ENCODE measurements at regions not wholly inside any gene's neighbourhood (a gene's known extent, or its start where the extent isn't known, plus 50 kb on each side); places are given as distances from the start of the nearest gene placed in this dataset.

DNA sequence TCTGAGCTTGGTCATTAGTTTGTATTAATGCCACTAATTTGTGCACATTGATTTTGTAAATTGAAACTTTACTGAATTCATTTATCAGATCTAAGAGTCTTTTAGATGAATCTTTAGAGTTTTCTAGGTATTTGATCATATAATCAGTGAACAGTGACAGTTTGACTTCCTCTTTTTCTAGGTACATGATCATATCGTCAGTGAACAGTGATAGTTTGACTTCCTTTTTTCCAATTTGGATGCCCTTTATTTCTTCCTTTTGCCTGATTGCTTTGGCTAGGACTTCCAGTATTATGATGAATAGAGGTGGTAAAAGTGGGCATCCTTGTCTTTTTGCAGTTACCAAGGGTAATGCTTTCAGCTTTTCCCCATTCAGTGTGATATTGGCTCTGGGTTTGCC, 421.4 kb upstream of the CPXCR1 start:
- no peak overlapping the region for H3K27ac Mint-ChIP-seq
- no peaks in the 10 kb centered on the region for H3K4me1 Mint-ChIP-seq (ENCODE audit: low read depth)
- H3K27me3 Mint-ChIP-seq (ENCODE audit: low read depth) = no peaks in the 10 kb centered on the region
- no peak for DNase-seq
- H3K36me3 Mint-ChIP-seq (ENCODE audit: low read depth) = no peaks in the 10 kb centered on the region
- H3K4me3 Mint-ChIP-seq = no peak overlapping the region
- CTCF ChIA-PET = no interaction called here
- intact Hi-C loops (cut with micrococcal nuclease) = no loop called here
- no peaks in the 10 kb centered on the region for H3K9me3 Mint-ChIP-seq

DNA sequence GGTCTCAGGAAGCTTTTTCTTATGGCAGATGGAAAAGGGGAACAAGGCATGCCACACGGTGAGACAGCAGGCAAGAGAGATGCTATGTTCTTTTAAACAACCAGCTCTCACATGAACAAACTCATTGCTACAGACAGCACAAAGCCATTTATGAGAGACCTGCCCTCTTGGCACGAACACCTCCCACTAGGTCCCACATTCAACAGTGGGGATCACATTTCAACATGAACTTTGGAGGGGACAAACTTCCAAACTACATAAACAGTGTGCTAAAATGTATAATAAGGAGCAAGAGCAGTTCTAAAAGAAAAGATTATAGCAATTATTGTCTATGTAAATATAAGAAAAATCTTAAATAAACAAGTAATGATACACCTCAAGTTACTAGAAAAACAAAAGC, 391.8 kb upstream of the CPXCR1 start:
- CTCF ChIA-PET = no interaction called here
- H3K36me3 Mint-ChIP-seq (ENCODE audit: low read depth) = no peaks in the 10 kb centered on the region
- no peak overlapping the region for H3K4me3 Mint-ChIP-seq
- intact Hi-C loops (cut with micrococcal nuclease) = no loop called here
- DNase-seq = no peak
- no peaks in the 10 kb centered on the region for H3K9me3 Mint-ChIP-seq
- no peak overlapping the region for H3K27ac Mint-ChIP-seq
- no peaks in the 10 kb centered on the region for H3K4me1 Mint-ChIP-seq (ENCODE audit: low read depth)
- no peaks in the 10 kb centered on the region for H3K27me3 Mint-ChIP-seq (ENCODE audit: low read depth)

DNA sequence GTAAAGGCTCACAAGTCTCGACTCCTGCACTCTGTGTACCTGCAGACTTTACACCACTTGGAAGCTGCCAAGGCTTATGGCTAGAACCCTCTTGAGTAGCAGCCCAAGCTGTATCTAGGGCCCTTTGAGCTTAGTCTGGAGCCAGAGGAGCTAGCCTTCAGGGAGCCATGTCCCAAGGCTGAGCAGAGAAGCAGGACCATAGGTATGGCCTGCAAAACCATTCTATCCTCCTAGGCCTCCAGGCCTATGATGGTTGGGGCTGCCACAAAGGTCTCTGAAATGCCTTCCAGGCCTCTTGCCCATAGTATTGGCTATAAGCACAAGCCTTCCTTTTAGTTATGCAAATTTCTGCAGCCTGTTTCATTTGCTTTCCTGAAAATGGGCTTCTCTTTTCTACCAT, 380.7 kb upstream of the CPXCR1 start:
- Mint-ChIP-seq H3K9me3 (no peaks in the 10 kb centered on the region), H3K27me3 (ENCODE audit: low read depth) (no peaks in the 10 kb centered on the region), H3K36me3 (ENCODE audit: low read depth) (no peaks in the 10 kb centered on the region), H3K4me1 (ENCODE audit: low read depth) (no peaks in the 10 kb centered on the region), H3K27ac (no peak overlapping the region), H3K4me3 (no peak overlapping the region)
- CTCF ChIA-PET = no interaction called here
- intact Hi-C loops (cut with micrococcal nuclease) = no loop called here
- no peak for DNase-seq

DNA sequence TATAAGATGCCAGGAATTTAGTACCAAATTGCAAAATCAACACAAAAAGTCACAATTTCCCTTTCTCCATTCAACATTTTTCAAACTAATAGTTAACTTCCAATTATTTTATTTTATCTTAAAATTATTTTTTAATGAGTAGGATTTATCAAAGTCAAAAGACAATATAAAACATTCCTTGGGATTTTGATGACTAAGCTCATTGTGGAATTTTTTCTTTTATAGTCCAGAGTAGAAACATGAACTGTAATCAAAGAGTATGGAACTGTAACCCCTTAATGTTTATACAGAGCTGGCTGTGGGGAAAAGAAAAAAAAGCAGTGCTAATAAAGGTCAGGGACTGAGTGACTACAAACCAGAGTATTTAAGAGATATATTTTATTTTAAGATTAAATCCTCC, 368.6 kb upstream of the CPXCR1 start:
- H3K27ac Mint-ChIP-seq = no peak overlapping the region
- DNase-seq = no peak
- peaks cover 1% of the 10 kb centered on the region for H3K9me3 Mint-ChIP-seq
- CTCF ChIA-PET = no interaction called here
- no peaks in the 10 kb centered on the region for H3K4me1 Mint-ChIP-seq (ENCODE audit: low read depth)
- intact Hi-C loops (cut with micrococcal nuclease) = no loop called here
- no peaks in the 10 kb centered on the region for H3K36me3 Mint-ChIP-seq (ENCODE audit: low read depth)
- no peaks in the 10 kb centered on the region for H3K27me3 Mint-ChIP-seq (ENCODE audit: low read depth)
- no peak overlapping the region for H3K4me3 Mint-ChIP-seq

DNA sequence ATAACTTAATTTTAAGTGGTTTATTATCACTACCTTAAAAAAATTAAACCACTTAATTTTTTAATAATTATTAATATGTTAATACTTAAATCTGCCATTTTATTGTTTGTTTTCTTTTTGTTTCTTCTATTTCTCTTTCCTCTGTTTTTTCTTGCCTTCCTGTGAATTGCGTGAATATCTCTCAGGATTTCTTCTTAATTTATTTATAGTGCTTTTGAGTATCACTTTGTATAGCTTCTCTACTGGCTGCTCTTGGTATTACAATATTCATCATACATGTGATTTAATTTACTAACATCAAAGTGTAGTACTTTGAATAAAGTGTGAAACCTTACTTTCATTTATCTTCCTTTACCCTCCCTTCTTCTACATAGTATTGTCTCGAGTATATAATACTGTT, 349.5 kb upstream of the CPXCR1 start:
- intact Hi-C loops (cut with micrococcal nuclease) = no loop called here
- Mint-ChIP-seq H3K4me1 (ENCODE audit: low read depth) (no peaks in the 10 kb centered on the region), H3K4me3 (no peak overlapping the region), H3K9me3 (no peaks in the 10 kb centered on the region), H3K27ac (no peak overlapping the region), H3K27me3 (ENCODE audit: low read depth) (no peaks in the 10 kb centered on the region), H3K36me3 (ENCODE audit: low read depth) (no peaks in the 10 kb centered on the region)
- no peak for DNase-seq
- CTCF ChIA-PET = no interaction called here

DNA sequence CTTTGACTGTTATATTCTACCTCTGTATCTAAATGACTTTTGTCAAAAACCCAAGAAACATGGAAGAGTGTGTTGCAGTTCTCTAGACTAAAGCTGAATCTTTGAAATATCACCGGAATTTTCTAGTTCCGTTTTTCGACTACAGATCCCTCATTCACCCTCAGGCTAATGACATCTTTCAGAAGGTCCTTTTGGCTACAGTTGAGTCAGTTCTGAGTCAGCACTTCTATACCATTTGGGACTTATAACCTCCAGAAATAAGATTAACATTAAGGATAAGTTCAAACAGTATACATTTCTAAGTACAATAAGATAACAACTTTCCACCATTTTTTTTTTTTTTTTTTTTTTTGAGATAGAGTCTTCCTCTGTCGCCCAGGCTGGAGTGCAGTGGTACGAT, 331.0 kb upstream of the CPXCR1 start:
- CTCF ChIA-PET = no interaction called here
- Mint-ChIP-seq H3K36me3 (ENCODE audit: low read depth) (no peaks in the 10 kb centered on the region), H3K27ac (no peak overlapping the region), H3K27me3 (ENCODE audit: low read depth) (no peaks in the 10 kb centered on the region), H3K9me3 (no peaks in the 10 kb centered on the region), H3K4me1 (ENCODE audit: low read depth) (no peaks in the 10 kb centered on the region), H3K4me3 (no peak overlapping the region)
- DNase-seq = no peak
- intact Hi-C loops (cut with micrococcal nuclease) = no loop called here

DNA sequence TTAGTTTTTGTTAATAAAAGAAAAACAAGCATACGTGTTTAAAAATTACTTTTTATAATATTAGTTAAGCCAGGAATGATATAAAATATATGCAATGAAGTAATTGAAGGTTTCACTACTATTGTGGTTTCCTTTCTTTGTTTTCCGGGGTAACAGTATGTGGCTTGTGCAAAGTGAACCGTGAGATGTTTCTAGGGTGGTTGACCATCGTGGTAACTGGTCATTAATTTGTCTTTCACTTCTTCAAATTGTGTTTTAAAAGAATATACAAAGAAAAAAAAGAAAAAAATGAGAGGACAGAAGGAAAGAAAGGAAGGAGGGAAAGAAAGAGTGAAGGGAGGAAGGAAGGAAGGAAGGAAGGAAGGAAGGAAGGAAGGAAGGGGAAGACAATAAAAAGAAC, 330.1 kb upstream of the CPXCR1 start:
- H3K27me3 Mint-ChIP-seq (ENCODE audit: low read depth) = no peaks in the 10 kb centered on the region
- H3K4me1 Mint-ChIP-seq (ENCODE audit: low read depth) = no peaks in the 10 kb centered on the region
- H3K9me3 Mint-ChIP-seq = no peaks in the 10 kb centered on the region
- no peak for DNase-seq
- no peak overlapping the region for H3K27ac Mint-ChIP-seq
- H3K4me3 Mint-ChIP-seq = no peak overlapping the region
- intact Hi-C loops (cut with micrococcal nuclease) = no loop called here
- H3K36me3 Mint-ChIP-seq (ENCODE audit: low read depth) = no peaks in the 10 kb centered on the region
- CTCF ChIA-PET = no interaction called here

DNA sequence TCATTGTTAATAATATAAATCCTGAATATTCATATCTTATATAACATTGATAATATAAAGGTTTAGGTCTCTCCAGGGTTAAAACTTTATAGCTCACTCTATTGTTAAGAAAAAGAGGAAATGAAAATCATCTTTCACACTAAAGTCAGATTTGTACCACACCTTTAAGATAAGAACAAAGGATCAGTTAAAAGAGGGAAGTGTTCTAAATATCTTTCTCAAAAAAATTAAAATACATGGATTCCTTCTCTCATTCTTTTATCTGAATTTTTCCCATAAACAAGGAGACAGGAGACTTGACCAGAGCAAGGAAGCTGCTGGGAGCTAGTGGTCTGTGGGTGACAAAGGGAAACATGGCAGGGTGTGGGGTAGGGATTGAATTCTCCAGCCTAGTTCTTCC, 323.0 kb upstream of the CPXCR1 start:
- Mint-ChIP-seq H3K4me1 (ENCODE audit: low read depth) (no peaks in the 10 kb centered on the region), H3K36me3 (ENCODE audit: low read depth) (no peaks in the 10 kb centered on the region), H3K27ac (no peak overlapping the region), H3K27me3 (ENCODE audit: low read depth) (no peaks in the 10 kb centered on the region), H3K9me3 (no peaks in the 10 kb centered on the region), H3K4me3 (no peak overlapping the region)
- CTCF ChIA-PET = no interaction called here
- DNase-seq = no peak
- intact Hi-C loops (cut with micrococcal nuclease) = no loop called here

DNA sequence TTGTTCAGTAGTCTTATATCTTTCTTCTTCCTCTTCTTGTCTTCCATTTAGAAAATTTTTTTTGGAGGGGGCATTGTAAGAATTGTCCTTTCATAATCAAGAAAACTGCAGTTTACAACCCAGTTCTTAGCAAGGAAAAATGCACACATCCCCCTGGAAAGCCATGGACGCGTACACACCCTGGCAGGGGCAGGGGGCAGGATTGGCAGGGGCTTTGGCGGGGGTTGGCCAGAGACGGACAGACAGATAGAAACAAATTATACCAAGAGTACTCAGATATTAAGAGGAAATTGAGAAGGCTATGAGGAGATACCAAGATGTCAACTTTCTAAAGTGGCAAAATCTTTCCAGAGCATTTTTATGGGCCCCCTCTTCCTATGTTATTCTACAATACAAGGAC, 322.5 kb upstream of the CPXCR1 start:
- no peaks in the 10 kb centered on the region for H3K36me3 Mint-ChIP-seq (ENCODE audit: low read depth)
- no peaks in the 10 kb centered on the region for H3K9me3 Mint-ChIP-seq
- no peaks in the 10 kb centered on the region for H3K4me1 Mint-ChIP-seq (ENCODE audit: low read depth)
- no peaks in the 10 kb centered on the region for H3K27me3 Mint-ChIP-seq (ENCODE audit: low read depth)
- H3K4me3 Mint-ChIP-seq = no peak overlapping the region
- CTCF ChIA-PET = no interaction called here
- H3K27ac Mint-ChIP-seq = no peak overlapping the region
- intact Hi-C loops (cut with micrococcal nuclease) = no loop called here
- DNase-seq = no peak

DNA sequence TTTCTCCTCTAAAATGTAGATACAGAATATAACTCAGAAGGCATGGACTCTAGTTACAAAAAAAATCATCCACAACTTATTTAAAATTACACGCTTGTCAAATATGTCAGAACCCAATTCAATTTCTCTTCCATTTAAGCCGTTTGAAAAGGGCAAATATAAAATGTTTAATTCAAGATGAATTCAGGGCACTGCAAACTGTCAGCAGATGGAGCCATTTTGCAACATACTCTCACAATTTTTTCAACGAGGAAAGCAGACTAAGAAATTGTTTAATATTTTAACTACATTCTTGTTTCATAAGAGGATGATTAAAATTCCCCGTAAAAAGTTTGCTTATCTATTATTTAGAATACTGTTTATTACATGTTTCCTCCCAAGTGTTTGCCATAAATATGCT, 321.3 kb upstream of the CPXCR1 start:
- no peak for DNase-seq
- Mint-ChIP-seq H3K4me3 (no peak overlapping the region), H3K36me3 (ENCODE audit: low read depth) (no peaks in the 10 kb centered on the region), H3K4me1 (ENCODE audit: low read depth) (no peaks in the 10 kb centered on the region), H3K27ac (no peak overlapping the region), H3K27me3 (ENCODE audit: low read depth) (no peaks in the 10 kb centered on the region), H3K9me3 (no peaks in the 10 kb centered on the region)
- CTCF ChIA-PET = no interaction called here
- intact Hi-C loops (cut with micrococcal nuclease) = no loop called here

DNA sequence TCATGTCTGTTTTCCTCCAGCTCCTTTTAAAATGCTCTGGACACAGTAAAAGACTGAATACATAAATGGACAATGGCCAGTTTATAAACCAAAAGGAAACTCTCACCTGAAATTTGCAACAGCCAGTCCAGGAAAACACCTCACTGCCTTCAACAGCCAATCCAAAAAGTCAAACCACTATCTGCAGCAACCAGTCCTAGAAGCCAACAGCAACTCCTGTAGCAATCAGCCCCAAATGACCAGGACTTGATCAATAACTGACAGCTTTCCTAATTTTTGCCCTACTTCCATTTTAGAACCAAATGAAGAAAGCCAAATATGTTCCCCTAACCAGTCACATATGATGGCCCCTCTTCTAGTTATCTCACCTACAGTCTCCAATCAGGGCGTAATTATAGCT, 309.5 kb upstream of the CPXCR1 start:
- H3K4me1 Mint-ChIP-seq (ENCODE audit: low read depth) = no peaks in the 10 kb centered on the region
- no peak overlapping the region for H3K27ac Mint-ChIP-seq
- H3K4me3 Mint-ChIP-seq = no peak overlapping the region
- peaks cover 3% of the 10 kb centered on the region for H3K9me3 Mint-ChIP-seq
- no peak for DNase-seq
- no peaks in the 10 kb centered on the region for H3K27me3 Mint-ChIP-seq (ENCODE audit: low read depth)
- intact Hi-C loops (cut with micrococcal nuclease) = no loop called here
- CTCF ChIA-PET = no interaction called here
- no peaks in the 10 kb centered on the region for H3K36me3 Mint-ChIP-seq (ENCODE audit: low read depth)

DNA sequence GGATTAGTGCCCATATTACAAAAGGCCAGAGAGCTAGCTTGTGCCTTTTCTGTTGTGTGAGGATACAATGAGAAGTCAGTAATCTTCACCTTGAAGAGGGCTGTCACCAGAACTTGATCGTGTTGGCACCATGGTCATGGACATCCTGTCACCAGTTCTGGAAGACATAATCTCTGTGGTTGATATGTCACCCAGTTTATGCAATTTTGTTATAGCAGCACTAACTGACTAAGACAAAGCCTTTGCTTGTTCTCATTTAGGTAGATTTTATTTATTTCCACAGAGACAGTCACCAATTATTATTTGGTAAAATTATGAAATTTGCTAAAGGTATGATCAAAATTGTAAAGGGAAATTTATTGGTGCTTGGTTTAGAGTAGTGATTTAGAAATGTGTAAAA, 308.8 kb upstream of the CPXCR1 start:
- H3K27ac Mint-ChIP-seq = no peak overlapping the region
- H3K9me3 Mint-ChIP-seq = peaks cover 3% of the 10 kb centered on the region
- no peaks in the 10 kb centered on the region for H3K36me3 Mint-ChIP-seq (ENCODE audit: low read depth)
- H3K4me3 Mint-ChIP-seq = no peak overlapping the region
- no peaks in the 10 kb centered on the region for H3K27me3 Mint-ChIP-seq (ENCODE audit: low read depth)
- intact Hi-C loops (cut with micrococcal nuclease) = no loop called here
- CTCF ChIA-PET = no interaction called here
- no peak for DNase-seq
- no peaks in the 10 kb centered on the region for H3K4me1 Mint-ChIP-seq (ENCODE audit: low read depth)

DNA sequence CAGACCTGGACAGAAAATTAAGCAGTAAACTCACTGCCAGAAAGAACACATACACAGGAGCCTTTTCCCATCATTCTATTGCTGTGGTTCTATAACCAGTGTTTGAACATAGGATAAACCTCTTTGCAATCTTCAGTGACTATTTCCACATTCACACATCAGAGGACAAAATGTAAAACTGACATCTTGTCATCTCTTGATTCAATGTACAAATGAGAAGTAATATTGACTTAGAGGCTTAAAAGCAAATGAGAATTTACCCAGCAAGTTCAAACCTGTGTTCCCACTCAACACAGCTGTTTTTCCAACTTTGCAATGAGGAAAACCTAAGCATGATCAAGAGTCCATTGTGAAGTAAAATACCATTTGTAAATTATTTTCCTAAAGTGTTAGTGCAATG, 307.1 kb upstream of the CPXCR1 start:
- H3K27me3 Mint-ChIP-seq (ENCODE audit: low read depth) = no peaks in the 10 kb centered on the region
- H3K27ac Mint-ChIP-seq = no peak overlapping the region
- H3K4me1 Mint-ChIP-seq (ENCODE audit: low read depth) = no peaks in the 10 kb centered on the region
- CTCF ChIA-PET = no interaction called here
- H3K4me3 Mint-ChIP-seq = no peak overlapping the region
- DNase-seq = no peak
- peaks cover 3% of the 10 kb centered on the region for H3K9me3 Mint-ChIP-seq
- intact Hi-C loops (cut with micrococcal nuclease) = no loop called here
- H3K36me3 Mint-ChIP-seq (ENCODE audit: low read depth) = no peaks in the 10 kb centered on the region

Measured in activated naive CD4-positive, alpha-beta T cell treated with anti-CD3 and anti-CD28 coated beads for 36 hours (primary cell).